ENCODE measurements at regions not wholly inside any gene's neighbourhood (a gene's known extent, or its start where the extent isn't known, plus 50 kb on each side); places are given as distances from the start of the nearest gene placed in this dataset.
"Not testable (repeated sequence)": the region's sequence is repeated elsewhere in the genome, so short reads cannot be mapped to it uniquely, and the experiment has no call there.

DNA sequence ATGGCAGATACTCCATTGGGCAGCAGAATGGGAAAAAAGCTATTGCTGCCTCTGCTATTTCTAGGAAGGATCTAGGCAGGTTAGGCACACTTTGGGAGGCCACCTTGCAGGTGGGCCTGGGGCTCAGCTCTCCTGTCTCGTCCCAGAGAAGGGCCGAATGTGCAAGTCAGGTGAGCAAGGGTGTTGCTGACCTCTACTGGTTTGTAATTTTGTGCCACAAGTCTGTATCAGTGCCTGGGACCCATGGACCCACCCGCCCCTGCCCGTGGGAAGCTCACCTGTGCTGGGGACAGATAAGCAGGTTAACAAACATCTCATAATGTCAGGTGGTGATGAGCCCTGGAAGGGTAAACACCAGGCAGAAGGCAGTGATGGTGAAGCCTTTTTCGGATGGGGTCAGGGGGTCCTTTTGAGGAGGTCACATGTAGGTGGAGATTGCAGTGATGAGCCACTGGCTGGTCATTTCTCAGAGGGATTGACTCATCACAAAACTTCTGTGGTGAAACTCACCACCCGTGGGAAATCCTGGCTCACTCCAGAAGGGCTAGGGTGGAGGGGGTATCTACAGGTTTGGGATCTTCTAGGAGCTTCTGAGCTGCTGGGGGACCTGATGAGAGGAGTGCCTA, 161.3 kb downstream of the KLF13 start:
- DNase-seq (ENCODE audit: low read depth): no peak

DNA sequence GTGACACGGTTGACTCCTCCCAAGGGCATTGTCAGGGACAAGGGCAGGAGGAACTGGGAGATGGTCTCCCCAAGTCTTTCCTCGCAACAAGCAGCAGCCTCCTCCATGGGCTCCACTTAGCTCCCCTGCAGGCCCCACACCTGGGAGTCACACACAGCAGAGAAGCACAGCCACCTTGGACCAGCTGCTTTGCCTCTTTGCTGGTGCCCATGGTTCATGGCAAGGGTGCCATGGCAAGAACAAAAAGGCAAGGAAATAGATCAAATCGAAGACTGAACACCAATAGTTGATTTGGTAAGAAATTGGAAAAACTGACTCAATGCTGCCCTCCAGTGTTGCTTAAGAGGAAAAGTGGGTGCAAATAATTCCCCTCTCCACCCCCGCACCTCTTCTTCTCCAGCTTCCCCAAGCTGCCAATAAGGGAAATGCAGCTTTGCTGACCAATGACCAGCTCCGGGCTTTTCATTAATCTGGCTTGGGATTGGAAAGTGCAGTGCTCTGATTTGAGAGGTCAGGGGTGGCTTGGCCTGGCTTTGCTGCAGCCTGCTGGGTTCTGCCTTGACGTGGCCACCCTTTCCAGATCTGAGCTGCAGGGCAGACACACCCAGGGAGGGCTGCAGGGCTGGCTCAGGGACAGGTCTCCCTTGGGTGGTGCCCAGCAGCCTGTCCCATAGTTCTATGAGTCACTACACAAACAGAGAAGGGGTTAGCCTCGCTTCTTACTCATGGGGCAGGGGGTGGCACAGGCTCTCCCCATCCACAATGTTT, 162.0 kb downstream of the KLF13 start:
- DNase-seq (ENCODE audit: low read depth): no peak

- no peak for DNase-seq (ENCODE audit: low read depth)
Measured at GRCh38 chr15:31489281-31489680, 162.6 kb downstream of the KLF13 start.

- DNase-seq (ENCODE audit: low read depth): no peak
Measured at GRCh38 chr15:31489801-31490646, 163.4 kb downstream of the KLF13 start.

DNA sequence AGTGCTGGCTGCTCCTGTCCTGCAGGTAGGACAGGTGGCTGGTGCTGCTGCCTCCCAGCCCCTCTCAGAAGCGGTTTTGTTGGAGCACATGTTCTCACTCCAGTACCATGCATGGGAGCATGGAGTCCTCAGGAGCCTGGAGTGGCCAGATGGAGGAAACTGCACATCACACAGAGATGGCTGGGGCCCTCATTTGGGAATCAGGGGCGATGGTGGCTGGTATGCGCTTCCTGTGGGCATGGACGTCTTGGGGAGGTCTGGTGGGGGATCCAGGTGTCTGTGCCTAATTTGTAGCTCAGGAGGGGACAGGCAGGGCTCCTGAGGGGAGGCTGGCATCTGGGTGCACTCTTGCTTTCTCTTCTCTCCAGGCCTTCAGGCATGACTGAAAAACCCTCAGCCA, 168.2 kb downstream of the KLF13 start:
- no peak for DNase-seq (ENCODE audit: low read depth)

- no peak for DNase-seq (ENCODE audit: low read depth)
Measured at GRCh38 chr15:31495281-31495680, 168.6 kb downstream of the KLF13 start.

DNA sequence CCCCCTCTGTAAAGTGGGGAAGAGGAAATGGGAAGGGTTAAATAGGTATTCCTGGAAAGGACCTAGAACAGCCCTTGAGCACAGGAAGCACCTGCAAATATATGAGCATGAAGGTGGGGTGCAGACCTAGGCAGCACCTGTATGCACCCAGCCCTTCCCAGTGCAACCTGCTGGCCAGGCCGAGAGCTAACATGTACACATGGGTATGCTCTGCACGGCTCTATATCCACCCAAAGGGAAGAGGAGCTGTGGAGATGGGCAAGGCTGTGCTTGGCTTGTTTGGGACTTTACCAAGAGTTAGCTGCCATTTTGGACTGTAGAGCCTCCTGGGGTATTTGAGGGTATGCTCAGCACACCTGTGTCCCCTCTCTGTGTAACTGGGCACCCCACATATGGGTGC, 171.2 kb downstream of the KLF13 start:
- DNase-seq (ENCODE audit: low read depth): no peak

DNA sequence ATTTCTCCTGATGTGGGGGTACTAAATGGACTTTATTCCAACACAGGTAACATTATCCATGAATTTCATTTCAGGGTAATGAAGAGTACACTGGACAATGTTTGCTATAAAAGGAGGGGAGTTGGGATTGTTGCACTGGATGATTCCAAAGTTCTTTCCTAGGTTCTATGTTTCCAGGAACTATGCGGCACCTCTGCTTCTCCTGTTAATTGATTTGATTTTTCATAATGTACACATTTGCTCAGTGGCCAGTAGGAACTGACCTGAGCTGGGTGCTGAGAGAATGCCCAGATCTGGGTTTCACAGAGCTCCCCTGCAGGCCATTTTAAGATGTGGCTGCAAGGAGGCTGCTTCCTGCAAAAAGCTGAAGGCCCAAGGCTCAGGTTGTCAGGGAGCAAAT, 171.7 kb downstream of the KLF13 start:
- no peak for DNase-seq (ENCODE audit: low read depth)

- DNase-seq (ENCODE audit: low read depth): no peak
Measured at GRCh38 chr15:31498756-31499155, 172.1 kb downstream of the KLF13 start.

DNA sequence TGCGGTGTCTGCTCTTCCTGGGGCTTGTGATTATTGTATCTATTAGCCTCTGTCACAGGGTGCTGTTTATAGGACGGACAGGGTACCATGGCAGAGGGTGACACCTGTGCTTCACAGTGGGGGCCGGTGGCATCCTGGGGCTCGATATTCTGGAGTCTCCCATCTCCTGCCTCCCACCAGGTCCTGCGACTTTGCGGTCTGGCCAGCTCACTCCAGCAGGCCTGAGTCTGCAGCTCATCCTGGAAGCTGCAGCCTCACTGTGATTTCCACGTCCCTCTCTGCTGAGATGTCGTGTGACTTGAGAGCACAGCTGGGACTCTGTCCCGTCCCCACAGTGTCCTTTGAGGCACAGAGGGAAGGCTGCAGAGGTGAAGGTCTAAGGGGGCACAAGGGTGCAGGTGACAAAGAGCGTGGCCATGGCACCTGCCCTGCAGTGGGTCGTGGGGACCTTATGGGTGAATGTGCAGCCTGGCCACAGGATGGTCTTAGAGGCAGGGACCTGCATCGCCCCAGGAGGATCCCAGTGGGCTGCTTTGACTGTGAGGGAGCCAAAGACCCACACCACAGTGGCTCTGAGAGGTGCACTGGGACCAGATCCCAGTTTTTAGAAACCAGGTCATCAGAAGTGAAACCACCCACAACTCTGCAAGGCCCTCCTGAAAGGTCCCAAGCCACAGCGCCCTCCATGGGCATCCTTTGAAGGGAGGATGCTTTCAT, 172.8 kb downstream of the KLF13 start:
- no peak for DNase-seq (ENCODE audit: low read depth)

DNA sequence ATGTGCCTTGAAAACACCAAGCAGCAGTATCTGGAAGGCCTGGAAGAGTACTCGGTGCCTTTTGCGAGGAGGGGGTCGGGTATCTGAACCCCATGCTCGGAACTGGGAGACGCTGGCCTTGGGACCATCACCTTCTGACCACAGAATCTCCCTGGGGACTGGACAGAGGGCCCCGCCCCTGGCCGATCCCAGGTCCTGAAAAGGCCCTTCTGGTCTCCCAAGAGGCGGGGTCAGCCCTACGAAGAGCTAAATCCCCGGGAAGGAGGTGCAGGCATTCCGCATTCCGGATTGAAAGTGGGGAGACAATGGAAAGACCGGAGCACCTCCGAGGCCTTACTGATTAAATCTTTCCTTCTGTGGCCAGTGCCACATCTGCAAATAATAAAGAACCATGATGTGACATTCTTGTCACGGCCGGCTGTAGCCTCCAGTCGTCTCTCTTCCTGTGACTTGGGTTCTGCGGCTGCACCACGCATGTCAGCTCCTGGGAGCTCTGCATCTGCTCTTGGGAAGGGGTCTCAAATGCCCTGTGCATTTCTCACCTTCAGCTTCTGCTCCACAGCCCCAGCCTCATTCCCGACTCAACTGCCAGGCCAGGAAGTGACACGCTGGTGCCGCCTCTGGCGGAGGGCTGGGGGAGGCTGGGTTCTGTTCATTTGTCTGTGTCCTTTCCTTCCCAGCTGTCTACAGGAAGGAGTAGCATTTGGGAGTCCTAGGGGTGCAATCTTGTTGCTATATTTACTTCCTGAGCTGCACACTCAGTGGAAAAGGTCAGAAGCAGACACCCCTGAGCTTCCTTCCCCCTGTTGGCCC, 173.5 kb downstream of the KLF13 start:
- no peak for DNase-seq (ENCODE audit: low read depth)

GRCh38 chr15:31500766-31501449, 174.3 kb downstream of the KLF13 start:
- no peak for DNase-seq (ENCODE audit: low read depth)

GRCh38 chr15:31501536-31502157, 175.0 kb downstream of the KLF13 start:
- no peak for DNase-seq (ENCODE audit: low read depth)

DNA sequence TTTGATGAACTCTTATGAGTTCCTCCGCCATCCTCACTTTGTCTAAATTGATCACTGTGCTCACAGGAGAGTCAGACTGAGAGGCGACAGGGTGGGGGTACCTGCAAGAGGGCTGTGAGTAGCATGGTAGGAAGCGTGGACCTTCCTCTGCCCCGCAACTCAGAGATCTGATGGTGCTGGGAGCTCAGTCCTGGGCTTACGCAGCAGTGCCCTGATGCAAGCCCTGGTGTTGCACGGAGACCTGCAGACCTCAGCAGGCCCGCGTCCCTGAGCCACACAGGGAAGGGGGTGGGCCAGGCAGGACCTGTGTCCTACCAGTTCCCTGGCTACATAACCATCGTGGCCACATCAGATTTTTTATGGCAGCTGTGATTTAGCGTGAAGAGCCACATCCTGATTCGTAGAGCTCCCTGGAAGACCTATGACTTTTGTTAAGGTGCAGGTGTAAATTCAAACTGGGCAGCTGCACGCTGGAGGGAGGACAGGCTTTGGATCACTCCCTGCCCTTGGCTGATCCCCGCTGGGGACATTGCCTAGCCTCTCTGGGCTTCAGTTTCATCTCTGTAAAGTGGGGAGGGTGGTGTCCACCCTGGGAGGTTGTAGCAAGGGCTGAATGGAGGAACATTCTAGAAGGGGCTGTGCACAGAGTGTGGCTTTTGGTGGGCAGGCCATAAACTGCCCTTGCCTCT, 176.1 kb downstream of the KLF13 start:
- no peak for DNase-seq (ENCODE audit: low read depth)

DNA sequence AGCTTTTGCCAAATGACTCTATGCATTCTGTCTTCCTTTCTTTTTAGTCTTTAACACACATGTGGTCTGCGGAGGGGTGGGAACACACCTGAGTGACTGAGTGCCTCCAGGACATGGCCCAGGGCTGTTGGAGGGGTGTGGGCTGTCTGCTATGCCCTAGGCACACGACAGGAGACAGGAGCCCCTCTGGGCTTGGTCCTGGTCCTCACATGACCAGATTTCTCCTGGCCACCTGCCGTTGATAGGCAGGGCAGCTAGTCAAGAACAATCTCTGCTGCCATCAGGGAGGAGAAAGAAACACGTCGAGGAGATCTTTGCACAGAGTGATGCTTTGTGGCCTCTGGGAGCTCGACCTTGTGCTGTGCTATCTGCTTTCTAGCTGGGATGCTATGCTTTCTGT, 176.6 kb downstream of the KLF13 start:
- no peak for DNase-seq (ENCODE audit: low read depth)

- no peak for DNase-seq (ENCODE audit: low read depth)
Measured at GRCh38 chr15:31503758-31504461, 177.3 kb downstream of the KLF13 start.

DNA sequence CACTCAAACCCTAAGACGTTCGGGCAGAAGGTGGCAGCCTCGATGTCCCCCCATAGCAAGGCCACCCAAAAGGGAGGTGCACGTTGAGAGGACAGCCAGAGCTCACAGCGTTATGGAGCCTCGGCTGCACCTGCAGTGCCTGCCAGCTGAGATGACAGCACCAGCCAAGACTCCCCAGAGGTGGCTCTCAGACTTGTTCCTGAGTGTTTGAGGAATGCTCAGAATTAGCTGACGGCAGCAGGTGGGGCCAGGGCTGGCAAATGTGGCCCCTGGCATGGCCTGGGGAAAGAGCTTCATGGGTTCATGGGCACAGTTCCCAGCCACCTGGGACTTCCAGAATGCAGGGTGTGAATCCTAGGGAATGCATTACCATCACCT, 177.8 kb downstream of the KLF13 start:
- DNase-seq (ENCODE audit: low read depth): no peak

DNA sequence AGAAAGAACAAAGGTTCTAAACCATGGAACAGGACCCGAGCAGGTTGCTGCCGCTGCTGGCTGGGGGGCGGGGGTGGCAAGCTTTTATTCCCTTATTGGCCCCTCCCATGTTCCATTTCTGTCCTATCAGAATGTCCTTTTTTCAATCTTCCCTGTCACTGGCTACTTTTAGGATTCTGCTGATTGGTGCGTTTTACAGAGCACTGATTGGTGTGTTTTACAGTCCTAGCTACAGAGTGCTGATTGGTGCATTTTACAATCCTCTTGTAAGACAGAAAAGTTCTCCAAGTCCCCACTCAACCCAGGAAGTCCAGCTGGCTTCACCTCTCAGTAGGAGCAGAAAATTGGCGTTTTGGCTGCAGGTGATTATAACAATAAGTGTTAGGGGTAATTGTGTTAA, 180.9 kb downstream of the KLF13 start:
- DNase-seq (ENCODE audit: low read depth): not testable (repeated sequence)

- DNase-seq (ENCODE audit: low read depth): no peak
Measured at GRCh38 chr15:31508656-31509055, 182.0 kb downstream of the KLF13 start.

Measured in activated T-helper 1 cell treated with Interleukin-2 at 50 U/mL for 16 hours (primary cell).